OCI-LY7 (cell line): ENCODE measurements at regions not wholly inside any gene's neighbourhood (a gene's known extent, or its start where the extent isn't known, plus 50 kb on each side); places are given as distances from the start of the nearest gene placed in this dataset.

Experiments
- BruUV-seq: library from RNA; stranded (reverse); fragments of 400-500 nt; replicated peaks from 2 replicates; lab custom pipeline; 2021; lab: Mats Ljungman, UMichigan
- CTCF ChIA-PET: fragments of 300-600 bp; sonication (Branson Sonifier 250); formaldehyde crosslinking; loops from one replicate; lab custom pipeline; 2022; ENCODE audit warnings: antibody characterized with exemption; ENCODE audit not compliant: unreplicated experiment; lab: Charles Lee
- POLR2A ChIA-PET: fragments of 300-600 bp; sonication (Branson Sonifier 250); formaldehyde crosslinking; loops from one replicate; lab custom pipeline; 2022; ENCODE audit warnings: antibody characterized with exemption; lab: Charles Lee
- DNase-seq: peaks from one replicate; pipeline ENCODE4 v3.0.0-alpha.2; 2015; ENCODE audit warnings: low spot score
- H2AFZ ChIP-seq: fragments of 200-600 bp; sonication (generic), shearing (Covaris generic); 2 replicates; pipeline ENCODE4 v1.6.1; 2014; ENCODE audit warnings: mild to moderate bottlenecking, antibody characterized with exemption, low read length, moderate library complexity
- H3K27ac ChIP-seq: fragments of 200-600 bp; sonication (generic); 2 replicates; pipeline ENCODE4 v1.5.1; 2014; ENCODE audit warnings: mixed run types, low read depth, mild to moderate bottlenecking, moderate library complexity, low read length, inconsistent platforms; ENCODE audit not compliant: poor library complexity, severe bottlenecking
- H3K36me3 ChIP-seq: fragments of 200-600 bp; sonication (generic); 2 replicates; pipeline ENCODE4 v1.6.1; 2014; ENCODE audit warnings: mild to moderate bottlenecking, antibody characterized with exemption, low read length, moderate library complexity, mixed read lengths; ENCODE audit not compliant: insufficient read depth
- H3K4me1 ChIP-seq: fragments of 200-600 bp; sonication (generic); 2 replicates; pipeline ENCODE4 v1.5.1; 2014; ENCODE audit warnings: mild to moderate bottlenecking, low read length; ENCODE audit not compliant: insufficient read depth, poor library complexity, severe bottlenecking
- H3K4me2 ChIP-seq: fragments of 200-600 bp; sonication (generic); 2 replicates; pipeline ENCODE4 v1.6.1; 2014; ENCODE audit warnings: mild to moderate bottlenecking, low read length
- H3K4me3 ChIP-seq: fragments of 200-600 bp; sonication (generic); 2 replicates; pipeline ENCODE4 v1.5.1; 2014; ENCODE audit warnings: mild to moderate bottlenecking, low read depth, low read length; ENCODE audit not compliant: poor library complexity, severe bottlenecking
- H3K79me2 ChIP-seq: fragments of 200-600 bp; sonication (generic); 2 replicates; pipeline ENCODE4 v1.6.1; 2016; ENCODE audit warnings: low read depth, mild to moderate bottlenecking, low read length, moderate library complexity, mixed read lengths; ENCODE audit not compliant: insufficient read depth
- H3K9me2 ChIP-seq: fragments of 200-600 bp; sonication (generic); 2 replicates; pipeline ENCODE4 v1.6.1; 2016; ENCODE audit warnings: mild to moderate bottlenecking, low read length, mixed read lengths; ENCODE audit not compliant: insufficient read depth
- H3K9me3 ChIP-seq: fragments of 200-600 bp; sonication (generic); 2 replicates; pipeline ENCODE4 v1.6.1; 2014; ENCODE audit warnings: mild to moderate bottlenecking, mixed run types, low read length, mixed read lengths
- H4K20me1 ChIP-seq: fragments of 200-600 bp; sonication (generic); 2 replicates; pipeline ENCODE4 v1.6.1; 2014; ENCODE audit warnings: mild to moderate bottlenecking, antibody characterized with exemption, low read length, moderate library complexity, mixed read lengths; ENCODE audit not compliant: insufficient read depth
- CTCF ChIP-seq: fragments of 200-600 bp; sonication (generic); conservative IDR thresholded peaks from 2 replicates; pipeline ENCODE4 v1.5.1; 2014; ENCODE audit warnings: mild to moderate bottlenecking, antibody characterized with exemption, low read length, moderate library complexity, mixed read lengths
- EZH2phosphoT487 ChIP-seq: fragments of 200-600 bp; sonication (generic); IDR thresholded peaks from 2 replicates; pipeline ENCODE4 v1.6.1; 2018; ENCODE audit warnings: low read depth, borderline replicate concordance, mild to moderate bottlenecking, mixed run types, antibody characterized with exemption, low read length, moderate library complexity, mixed read lengths
- intact Hi-C: fragments of 100-400 bp; cut with micrococcal nuclease; formaldehyde crosslinking; loops from one replicate; pipeline ENCODE4 v1.10.0; 2022; ENCODE audit not compliant: unreplicated experiment

- H4K20me1 ChIP-seq, result no peaks in the 10 kb centered on the region
- BruUV-seq, result no TSS peak
- no peaks in the 10 kb centered on the region for H3K9me3 ChIP-seq
- H3K27ac ChIP-seq, result no peak overlapping the region
- H3K9me2 ChIP-seq, result no peaks in the 10 kb centered on the region
- no peaks in the 10 kb centered on the region for H3K36me3 ChIP-seq
- intact Hi-C loops, result no loop called here
- no peak overlapping the region for H3K4me3 ChIP-seq
- ChIA-PET POLR2A (no interaction called here), CTCF (no interaction called here)
- TF ChIP-seq CTCF, result no peak
- no peak for TF ChIP-seq EZH2phosphoT487
- no peaks in the 10 kb centered on the region for H3K79me2 ChIP-seq
- H3K4me2 ChIP-seq, result no peak overlapping the region
- no peak for DNase-seq
- H2AFZ ChIP-seq, result no peak overlapping the region
- no peaks in the 10 kb centered on the region for H3K4me1 ChIP-seq
Observed at GRCh38 chrX:146346102-146346501, 463.5 kb upstream of the CXorf51B start.

GRCh38 chrX:146351620-146352019, 458.0 kb upstream of the CXorf51B start:
- Histone ChIP-seq H3K9me2 (no peaks in the 10 kb centered on the region), H2AFZ (no peak overlapping the region), H3K4me1 (no peaks in the 10 kb centered on the region), H3K4me2 (no peak overlapping the region), H3K27ac (no peak overlapping the region), H3K36me3 (no peaks in the 10 kb centered on the region), H4K20me1 (no peaks in the 10 kb centered on the region), H3K4me3 (no peak overlapping the region), H3K79me2 (no peaks in the 10 kb centered on the region), H3K9me3 (no peaks in the 10 kb centered on the region)
- ChIA-PET CTCF (no interaction called here), POLR2A (no interaction called here)
- TF ChIP-seq EZH2phosphoT487 (no peak), CTCF (no peak)
- intact Hi-C loops, result no loop called here
- no TSS peak for BruUV-seq
- no peak for DNase-seq

GRCh38 chrX:146355440-146355839, 454.1 kb upstream of the CXorf51B start:
- Histone ChIP-seq H3K79me2 (no peaks in the 10 kb centered on the region), H3K4me1 (no peaks in the 10 kb centered on the region), H3K27ac (no peak overlapping the region), H3K36me3 (no peaks in the 10 kb centered on the region), H3K4me2 (no peak overlapping the region), H3K9me2 (no peaks in the 10 kb centered on the region), H3K4me3 (no peak overlapping the region), H2AFZ (no peak overlapping the region), H3K9me3 (no peaks in the 10 kb centered on the region), H4K20me1 (no peaks in the 10 kb centered on the region)
- DNase-seq, result no peak
- no peak for TF ChIP-seq CTCF
- ChIA-PET POLR2A (no interaction called here), CTCF (no interaction called here)
- BruUV-seq, result no TSS peak
- intact Hi-C loops, result no loop called here
